Hematopoietic multipotent progenitor cell treated with erythropoietin and hydrocortisone succinate and interleukin-3 and kit ligand, for 4 days (in vitro differentiated cells): ENCODE measurements at regions not wholly inside any gene's neighbourhood (a gene's known extent, or its start where the extent isn't known, plus 50 kb on each side); places are given as distances from the start of the nearest gene placed in this dataset.

Experiments used
- DNase-seq: peaks from one replicate; pipeline ENCODE4 v3.0.0-alpha.2; 2015

DNA sequence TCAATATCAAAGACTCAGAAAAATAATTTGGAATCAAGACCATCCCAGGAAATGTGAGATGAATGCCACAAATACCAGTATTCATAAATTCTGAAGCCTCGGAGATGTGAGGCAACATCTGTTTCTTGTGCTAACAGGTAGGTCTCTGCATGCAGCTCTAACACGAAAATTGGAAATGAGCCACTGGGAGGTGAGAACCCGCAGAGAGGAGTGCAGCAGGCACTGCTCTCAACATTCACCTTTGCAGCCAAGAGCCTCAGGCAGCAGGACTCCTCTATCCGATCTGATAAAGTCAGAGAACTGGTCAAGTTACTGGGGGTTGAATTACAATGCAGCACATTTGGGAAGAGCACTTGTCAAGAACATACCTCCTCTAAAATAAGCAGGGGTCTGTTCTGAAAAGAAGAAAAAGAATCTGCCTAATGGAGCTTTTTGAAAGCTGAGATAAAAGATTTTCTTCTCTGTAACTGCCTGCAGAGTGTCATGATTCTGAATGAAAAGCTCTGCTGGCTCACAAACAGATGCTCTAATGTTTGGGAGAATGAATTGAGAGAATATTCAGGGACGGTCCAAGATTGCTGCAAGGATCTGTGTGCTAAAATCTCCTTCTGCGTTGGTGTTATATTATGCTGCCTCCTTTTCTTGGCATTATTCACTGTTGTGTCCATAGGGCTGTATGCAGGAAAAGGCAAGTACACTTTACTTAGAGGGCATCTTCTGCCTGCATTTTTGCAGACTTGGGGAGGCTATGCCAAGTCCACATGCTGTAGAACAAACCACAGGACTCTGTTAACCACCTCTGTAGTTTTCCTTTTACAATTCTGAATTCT lies 209.6 kb upstream of the KRR1 start:
- no peak for DNase-seq

- no peak for DNase-seq
Measured at GRCh38 chr12:75717902-75718301, 206.5 kb upstream of the KRR1 start.

DNA sequence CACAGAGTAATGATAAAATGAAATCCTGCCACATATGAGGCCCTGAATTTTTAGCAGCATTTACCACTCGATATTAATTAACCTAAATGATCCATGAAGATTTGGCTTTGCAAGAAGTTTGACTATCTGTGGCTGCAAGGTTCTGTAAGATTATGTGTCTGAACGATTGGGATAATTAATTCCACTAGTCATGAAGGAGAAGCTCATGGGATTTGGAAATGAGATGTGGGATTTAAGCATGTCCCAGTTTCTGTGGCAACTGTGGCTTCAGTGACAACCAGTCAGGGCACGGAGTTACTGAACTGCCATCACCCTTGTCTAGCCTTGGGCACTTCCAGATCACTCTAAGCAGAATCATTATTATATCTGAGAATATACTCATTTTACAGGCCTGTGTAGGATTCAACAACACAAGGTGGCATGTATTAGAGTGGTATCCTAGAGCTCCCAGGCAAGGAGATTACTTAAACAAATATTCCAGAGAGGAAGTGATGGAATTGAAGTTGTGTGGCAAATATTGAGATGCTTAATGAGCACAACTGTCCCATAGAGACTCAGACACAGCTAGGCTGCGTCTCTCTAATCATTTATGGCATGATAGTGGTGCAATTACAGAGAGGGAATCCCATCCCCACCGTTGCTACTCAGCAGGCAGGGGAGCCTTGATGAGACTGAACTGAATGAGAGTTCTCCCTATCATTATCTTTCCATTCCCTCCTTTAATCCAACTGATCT lies 205.0 kb upstream of the KRR1 start:
- DNase-seq: no peak

DNA sequence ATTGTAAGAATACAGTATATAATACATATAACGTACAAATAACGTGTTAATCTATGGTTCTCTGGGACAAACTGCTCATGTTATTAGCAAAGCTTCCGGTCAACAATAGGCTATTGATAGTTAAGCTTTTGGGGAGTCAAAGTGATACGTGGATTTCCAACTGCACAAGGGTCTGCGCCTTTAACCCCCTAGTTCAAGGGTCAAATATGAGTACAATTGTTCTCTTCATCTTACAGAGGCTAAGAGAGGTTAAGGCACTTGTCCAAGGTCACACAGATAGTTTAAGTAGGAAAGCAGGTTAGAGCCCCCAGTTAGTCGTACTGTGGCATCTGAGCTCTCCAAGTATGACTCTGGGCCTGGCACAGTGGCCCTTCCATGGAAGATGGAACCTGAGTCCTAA lies 204.3 kb upstream of the KRR1 start:
- DNase-seq: no peak

DNA sequence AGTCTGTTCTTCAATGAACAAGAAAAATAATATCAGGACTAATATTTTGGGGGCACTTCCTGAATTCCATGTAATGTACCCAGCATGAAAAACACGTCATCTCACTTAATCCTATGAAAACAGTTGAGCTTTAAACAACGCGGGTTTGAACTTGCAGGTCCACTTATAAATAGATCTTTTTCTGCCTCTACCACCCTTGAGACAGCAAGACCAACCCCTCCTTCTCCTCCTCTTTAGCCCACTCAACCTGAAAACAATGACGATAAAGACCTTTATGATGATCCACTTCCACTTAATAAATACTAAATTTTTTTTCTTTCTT lies 203.9 kb upstream of the KRR1 start:
- no peak for DNase-seq

DNA sequence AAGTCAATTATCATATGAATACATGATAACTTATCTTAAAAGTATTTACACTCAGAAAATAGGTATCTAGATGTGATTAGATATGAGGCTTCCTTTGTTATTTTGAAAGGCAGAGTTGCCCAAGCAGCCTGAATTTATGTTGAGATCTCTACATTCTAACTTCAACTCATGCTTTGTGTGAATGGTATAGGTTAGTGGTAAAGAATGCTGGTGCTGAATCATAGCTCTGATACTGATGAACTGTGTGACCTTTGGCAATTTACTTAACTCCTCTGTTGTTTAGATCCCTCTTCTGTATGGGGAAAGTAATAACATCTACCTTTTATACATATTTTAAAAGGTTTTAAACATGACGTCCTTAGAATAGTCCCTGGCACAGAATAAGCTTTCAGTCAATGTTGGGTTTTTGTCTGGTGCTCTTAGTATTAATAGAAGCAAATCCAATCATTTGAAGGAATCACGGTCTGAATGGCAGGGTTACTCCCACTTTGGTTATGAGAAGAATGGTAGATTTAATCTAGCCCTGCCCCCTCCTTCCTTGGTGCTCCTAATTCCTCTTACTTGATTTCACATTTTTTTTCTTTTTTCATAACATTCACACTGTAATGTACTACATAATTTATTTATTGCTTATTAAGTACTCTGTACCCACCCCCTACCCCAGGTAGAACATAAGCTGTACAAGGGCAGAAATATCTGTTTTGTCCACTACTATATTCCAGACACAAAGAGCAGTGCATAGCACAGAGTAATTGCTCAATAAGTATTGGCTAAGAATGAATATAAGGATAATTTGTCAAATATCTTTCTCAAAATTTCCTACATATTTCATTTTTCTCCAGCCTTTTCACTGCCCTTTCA lies 203.3 kb upstream of the KRR1 start:
- no peak for DNase-seq

DNA sequence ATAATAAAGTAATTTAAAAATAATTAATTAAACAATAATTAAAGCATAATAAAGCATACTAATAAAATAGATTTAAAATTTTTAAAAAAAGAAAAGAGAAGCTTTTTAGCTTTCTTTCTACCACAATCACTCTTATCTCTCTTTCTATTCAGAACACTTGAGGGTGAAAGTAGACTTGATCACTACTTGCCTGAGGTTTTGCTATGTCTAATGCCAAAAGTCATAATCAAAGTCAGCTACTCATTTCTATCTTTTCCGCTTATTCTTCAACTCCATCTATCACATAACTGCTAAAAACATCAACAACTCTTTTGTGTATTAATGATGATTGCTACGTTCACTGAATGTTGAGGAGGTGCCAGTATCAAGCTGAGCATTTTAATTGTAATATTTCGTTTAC lies 202.0 kb upstream of the KRR1 start:
- no peak for DNase-seq

DNA sequence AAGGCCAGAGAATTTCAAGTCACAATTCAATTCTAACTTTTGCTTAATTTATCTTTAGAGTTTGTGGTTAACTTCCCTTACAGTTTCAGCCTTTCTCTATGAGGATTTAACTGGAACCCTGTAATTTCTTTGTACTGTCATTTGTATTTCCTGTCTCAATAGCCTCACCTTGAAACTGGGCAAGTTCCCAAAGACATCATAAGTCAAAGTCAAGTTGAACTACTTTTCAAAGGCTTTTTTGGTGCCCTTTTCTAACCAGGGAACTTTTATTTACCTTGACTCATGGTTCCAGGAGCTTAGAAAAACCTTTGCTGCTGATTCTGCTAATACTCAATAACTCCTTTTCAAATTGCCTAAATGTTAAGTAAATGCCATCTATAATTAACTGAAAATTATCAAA lies 200.8 kb upstream of the KRR1 start:
- no peak for DNase-seq

GRCh38 chr12:75711271-75711670 lies 199.9 kb upstream of the KRR1 start:
- DNase-seq: no peak

DNA sequence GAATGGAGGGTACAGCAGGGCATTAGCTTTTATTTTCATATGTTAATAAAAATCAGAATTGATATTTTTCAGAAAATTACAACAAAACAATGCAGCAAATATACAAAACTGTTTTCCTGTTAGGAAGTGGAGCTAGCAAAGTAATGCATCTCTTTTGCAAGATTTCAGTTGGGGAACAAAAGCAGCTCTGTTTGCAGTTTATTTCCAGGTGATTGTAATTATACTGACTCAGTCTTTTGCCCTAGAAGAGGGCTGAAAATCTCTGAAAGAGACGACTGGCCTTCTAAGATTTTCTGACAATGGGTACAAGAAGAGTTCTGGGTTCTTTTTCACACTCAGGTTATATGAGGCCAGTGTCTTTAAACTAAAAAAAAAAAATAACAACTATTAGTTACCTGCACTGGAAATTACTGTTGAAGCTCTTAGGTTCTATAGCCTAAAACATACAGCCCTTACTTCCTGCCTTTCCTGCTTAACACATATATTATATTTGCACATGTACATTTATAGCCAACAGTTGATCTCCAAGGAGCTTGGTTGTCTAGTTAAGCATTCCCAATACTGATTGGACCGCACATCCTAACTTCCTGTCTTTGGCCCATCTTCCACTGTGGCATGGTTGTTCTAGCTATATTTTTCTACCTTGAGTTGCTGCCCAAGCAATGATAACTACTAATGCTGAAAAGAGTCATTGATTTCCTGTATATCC lies 199.1 kb upstream of the KRR1 start:
- DNase-seq: no peak

- DNase-seq: no peak
Measured at GRCh38 chr12:75709503-75709902, 198.1 kb upstream of the KRR1 start.

GRCh38 chr12:75708802-75709201 lies 197.4 kb upstream of the KRR1 start:
- no peak for DNase-seq

GRCh38 chr12:75707983-75708382 lies 196.6 kb upstream of the KRR1 start:
- no peak for DNase-seq

GRCh38 chr12:75706786-75707605 lies 195.6 kb upstream of the KRR1 start:
- peak; percentile 62 for DNase-seq

- DNase-seq: peak; percentile 37
Measured at GRCh38 chr12:75705749-75706711, 194.6 kb upstream of the KRR1 start.

DNA sequence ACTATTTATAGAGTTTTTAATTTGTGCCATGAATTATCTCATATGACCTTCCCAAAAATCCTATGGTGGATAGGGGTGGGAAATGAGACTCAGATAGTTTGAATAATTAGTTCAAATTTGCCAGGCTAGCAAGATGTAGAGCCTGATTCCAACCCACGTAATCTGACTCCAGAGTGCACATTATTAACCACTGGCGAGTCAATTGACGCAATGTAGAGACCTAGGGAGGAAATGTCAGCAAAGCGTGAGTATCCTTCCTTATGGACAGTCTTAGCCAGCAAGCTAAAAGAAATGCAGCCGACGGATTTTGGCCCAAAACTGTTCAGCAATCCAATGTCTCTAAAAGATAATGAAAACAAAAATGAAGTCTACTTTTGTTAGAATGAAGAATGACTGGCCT lies 193.3 kb upstream of the KRR1 start:
- no peak for DNase-seq

- no peak for DNase-seq
Measured at GRCh38 chr12:75704208-75704607, 192.8 kb upstream of the KRR1 start.

DNA sequence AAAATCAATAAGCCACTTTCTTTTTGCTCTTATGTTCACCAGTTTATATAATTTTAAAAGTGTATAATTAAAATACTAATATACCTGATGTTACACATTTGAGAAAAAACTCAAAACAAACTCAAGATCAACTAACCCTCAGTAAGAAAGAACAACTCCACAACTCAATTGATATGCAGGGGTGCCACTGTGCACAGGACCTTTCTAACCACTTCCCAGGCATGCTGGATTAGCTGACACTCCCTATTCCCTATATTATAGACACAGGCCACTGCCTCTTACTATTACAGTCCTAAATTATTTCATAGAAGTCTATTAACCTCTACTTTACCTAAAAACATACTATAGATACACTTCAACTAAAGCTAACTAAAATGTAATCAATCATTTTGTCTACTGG lies 191.7 kb upstream of the KRR1 start:
- no peak for DNase-seq

DNA sequence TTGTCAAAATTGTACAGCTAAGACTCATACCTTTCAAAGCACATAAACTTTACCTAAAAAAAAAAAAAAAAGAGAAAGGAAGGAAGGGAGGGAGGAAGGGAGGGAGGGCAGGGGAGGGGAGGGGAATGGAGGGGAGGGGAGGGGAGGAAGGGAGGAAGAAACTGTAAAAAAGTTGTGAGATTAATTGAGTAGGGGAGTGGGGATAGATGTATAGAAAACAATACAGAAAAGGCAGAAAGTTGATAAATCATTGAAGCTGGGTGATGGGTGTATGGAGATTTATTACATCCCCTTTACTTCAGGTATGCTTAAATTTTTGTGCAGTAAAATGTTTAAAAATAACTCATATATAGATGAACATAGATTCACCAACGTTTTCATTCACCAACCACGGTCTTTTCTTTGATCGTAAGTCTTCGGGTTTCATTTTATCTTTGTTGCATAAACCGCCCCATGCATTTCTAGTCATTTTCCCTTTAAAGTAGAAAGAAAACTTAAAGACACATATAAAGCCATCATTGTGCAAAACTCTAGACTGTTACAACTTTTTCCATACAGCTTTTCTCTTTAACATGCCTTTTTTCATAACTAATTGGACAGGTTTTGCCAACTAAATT lies 191.2 kb upstream of the KRR1 start:
- DNase-seq: no peak

DNA sequence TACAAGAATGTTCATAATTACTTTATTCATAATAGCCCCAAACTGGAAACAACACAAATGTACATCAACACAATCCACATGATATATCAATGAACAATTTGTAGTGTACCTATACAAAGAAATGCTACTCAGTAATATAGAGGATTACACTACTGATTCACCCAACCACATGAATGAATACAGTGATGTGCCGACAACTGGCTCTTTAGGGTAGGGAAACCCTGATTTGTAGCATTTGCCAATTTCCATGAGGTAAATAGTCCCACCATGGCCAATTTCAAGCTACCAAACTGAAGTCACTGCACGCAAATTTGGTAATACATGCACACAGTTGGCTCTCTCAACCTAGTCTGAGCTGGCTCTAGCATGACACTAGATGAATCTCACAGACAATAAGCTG lies 190.4 kb upstream of the KRR1 start:
- DNase-seq: no peak
